ENCODE measurements at regions not wholly inside any gene's neighbourhood (a gene's known extent, or its start where the extent isn't known, plus 50 kb on each side); places are given as distances from the start of the nearest gene placed in this dataset.

DNA sequence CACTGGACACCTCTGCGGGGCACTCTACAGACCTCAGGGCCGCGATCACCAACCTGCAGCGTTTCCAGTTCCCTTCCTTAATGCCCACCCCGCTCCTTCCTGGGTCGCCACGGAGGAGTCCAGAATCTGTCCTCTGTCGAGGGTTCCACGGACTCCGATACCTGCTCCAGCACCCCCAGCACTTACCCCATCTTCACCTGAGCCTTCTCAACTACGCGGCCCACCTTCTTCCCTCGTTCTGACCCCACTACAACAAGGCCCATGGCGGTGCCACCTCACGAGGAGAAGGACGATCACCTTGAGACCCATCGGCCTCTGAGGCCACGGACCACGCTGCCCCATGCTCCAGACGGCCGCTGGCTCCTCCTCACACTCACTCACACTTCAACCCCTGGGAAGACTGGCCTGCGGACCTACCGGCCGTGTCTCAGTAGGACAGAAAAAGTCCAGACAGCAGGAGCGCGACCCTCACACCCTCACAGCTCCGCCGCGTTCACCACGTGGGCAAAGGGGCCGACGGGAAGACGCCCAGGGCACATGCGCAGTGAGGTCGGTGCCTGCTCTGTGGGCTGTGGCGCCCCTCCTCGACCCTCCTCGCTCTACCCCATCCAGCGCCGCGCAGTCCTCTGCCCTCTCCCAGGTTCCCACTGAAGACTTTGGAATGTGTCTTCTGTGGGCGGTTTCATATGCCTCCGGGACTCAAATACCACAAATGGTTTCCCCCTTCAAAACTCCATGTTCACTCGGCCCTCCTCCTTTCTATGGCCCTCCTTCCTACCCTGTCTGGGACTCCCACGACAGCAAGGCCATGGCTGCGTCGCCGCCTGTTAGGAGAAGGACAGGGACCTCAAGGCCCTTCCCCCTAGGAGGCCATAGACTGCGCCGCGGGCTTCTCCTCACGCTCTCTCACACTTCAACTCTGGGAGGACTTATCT is 193.9 kb upstream of the PHF14 start:
- TF ChIP-seq, protein P1, sequence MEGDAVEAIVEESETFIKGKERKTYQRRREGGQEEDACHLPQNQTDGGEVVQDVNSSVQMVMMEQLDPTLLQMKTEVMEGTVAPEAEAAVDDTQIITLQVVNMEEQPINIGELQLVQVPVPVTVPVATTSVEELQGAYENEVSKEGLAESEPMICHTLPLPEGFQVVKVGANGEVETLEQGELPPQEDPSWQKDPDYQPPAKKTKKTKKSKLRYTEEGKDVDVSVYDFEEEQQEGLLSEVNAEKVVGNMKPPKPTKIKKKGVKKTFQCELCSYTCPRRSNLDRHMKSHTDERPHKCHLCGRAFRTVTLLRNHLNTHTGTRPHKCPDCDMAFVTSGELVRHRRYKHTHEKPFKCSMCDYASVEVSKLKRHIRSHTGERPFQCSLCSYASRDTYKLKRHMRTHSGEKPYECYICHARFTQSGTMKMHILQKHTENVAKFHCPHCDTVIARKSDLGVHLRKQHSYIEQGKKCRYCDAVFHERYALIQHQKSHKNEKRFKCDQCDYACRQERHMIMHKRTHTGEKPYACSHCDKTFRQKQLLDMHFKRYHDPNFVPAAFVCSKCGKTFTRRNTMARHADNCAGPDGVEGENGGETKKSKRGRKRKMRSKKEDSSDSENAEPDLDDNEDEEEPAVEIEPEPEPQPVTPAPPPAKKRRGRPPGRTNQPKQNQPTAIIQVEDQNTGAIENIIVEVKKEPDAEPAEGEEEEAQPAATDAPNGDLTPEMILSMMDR (IDR thresholded peaks at IDR 0.05; ENCODE audit: low read length), result no peak
- TF ChIP-seq EZH2 (optimal IDR thresholded peaks at IDR 0.05; ENCODE audit: low read depth, low read length), result no peak

Measured in MM.1S (cell line).